ENCODE measurements at regions not wholly inside any gene's neighbourhood (a gene's known extent, or its start where the extent isn't known, plus 50 kb on each side); places are given as distances from the start of the nearest gene placed in this dataset.

DNA sequence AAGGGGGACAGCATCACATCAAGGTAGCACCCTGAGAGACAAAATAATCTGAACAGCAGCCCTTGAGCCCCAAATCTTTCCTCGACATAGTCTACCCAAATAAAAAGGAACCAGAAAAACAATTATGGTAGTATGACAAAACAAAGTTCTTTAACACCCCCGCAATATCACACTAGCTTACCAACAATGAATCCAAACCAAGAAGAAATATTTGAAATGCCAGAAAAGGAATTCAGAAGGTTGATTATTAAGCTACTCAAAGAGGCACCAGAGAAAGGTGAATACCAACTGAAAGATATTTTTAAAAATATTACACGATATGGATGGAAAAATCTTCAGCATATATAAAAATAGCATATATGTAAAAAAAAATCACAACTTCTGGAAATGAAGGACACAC is 252.9 kb upstream of the SLITRK6 start:
- Histone ChIP-seq H4K20me1 (replicated peaks in 1 of 2; ENCODE audit: control insufficient read depth in 1 of 2, insufficient read depth in 2 of 2, low read length in 2 of 2) (no peaks in the 10 kb centered on the region), H2BK120ac (replicated peaks; ENCODE audit: low read depth, low read length) (no peak overlapping the region), H2BK12ac (ENCODE audit: low read depth, low read length) (no peak overlapping the region), H2AK5ac (ENCODE audit: low read depth, low read length) (no peak overlapping the region), H3K27ac (ENCODE audit: low read depth, low read length) (no peak overlapping the region), H3K23ac (ENCODE audit: insufficient read length) (no peak overlapping the region), H3K9me3 (ENCODE audit: insufficient read depth in 2 of 2, low read depth in 1 of 2, low read length in 1 of 2) (no peaks in the 10 kb centered on the region), H3K56ac (replicated peaks; ENCODE audit: insufficient read length, low read depth, low read length) (no peak overlapping the region), H4K8ac (ENCODE audit: extremely low read depth, insufficient read depth, low read length) (no peak overlapping the region), H3K18ac (ENCODE audit: extremely low read depth, low read length) (no peak overlapping the region), H4K5ac (ENCODE audit: insufficient read length, low read depth, low read length) (no peak overlapping the region), H3K23me2 (ENCODE audit: low read depth, low read length) (no peaks in the 10 kb centered on the region), H3K14ac (ENCODE audit: insufficient read length) (no peak overlapping the region), H3K36me3 (ENCODE audit: control insufficient read depth in 2 of 4, insufficient read depth in 4 of 4, low read length in 3 of 4) (no peaks in the 10 kb centered on the region), H4K91ac (replicated peaks; ENCODE audit: insufficient read length, low read length) (no peak overlapping the region), H3K79me1 (ENCODE audit: low read depth, low read length) (no peaks in the 10 kb centered on the region), H3K4ac (replicated peaks; ENCODE audit: insufficient read length, low read depth, low read length) (no peak overlapping the region), H2BK5ac (ENCODE audit: low read depth, low read length) (no peak overlapping the region), H2BK15ac (ENCODE audit: low read length) (no peak overlapping the region), H2AFZ (ENCODE audit: low read length) (no peak overlapping the region), H3K4me3 (ENCODE audit: extremely low read depth in 1 of 4, insufficient read depth in 2 of 4, low read depth in 3 of 4, low read length in 4 of 4) (no peak overlapping the region), H3K4me1 (replicated peaks in 1 of 4; ENCODE audit: control insufficient read depth in 3 of 4, insufficient read depth in 4 of 4, low read length in 3 of 4) (no peaks in the 10 kb centered on the region), H2BK20ac (ENCODE audit: low read length) (no peak overlapping the region), H3K79me2 (ENCODE audit: control insufficient read depth in 1 of 2, insufficient read depth in 2 of 2, low read length in 2 of 2) (no peaks in the 10 kb centered on the region), H3K27me3 (replicated peaks in 1 of 4; ENCODE audit: control insufficient read depth in 3 of 4, extremely low read depth in 1 of 4, insufficient read depth in 3 of 4, low read length in 3 of 4) (no peaks in the 10 kb centered on the region), H3K9ac (replicated peaks in 1 of 4; ENCODE audit: extremely low read depth in 1 of 4, low read depth in 3 of 4, low read length in 3 of 4) (no peak overlapping the region), H3K4me2 (ENCODE audit: insufficient read depth in 1 of 2, low read depth in 2 of 2, low read length in 2 of 2) (no peak overlapping the region)
- ChIA-PET CTCF (ENCODE audit: partially characterized antibody) (no interaction called here), POLR2A (ENCODE audit: partially characterized antibody) (no interaction called here)
- WGBS, 2 experiments (ENCODE audit: extremely low coverage in 1 of 2, insufficient coverage in 1 of 2, insufficient read length in 1 of 2, insufficient replicate concordance in 2 of 2, low coverage in 1 of 2, low lambda C conversion rate in 2 of 2, missing lambda C conversion rate in 1 of 2) = 90% methylated on average over 3 of the region's 3 CpGs; no CpG with 5 or more reads in 1 of the 2 experiments
- no peak for DNase-seq (ENCODE audit: low read depth in 1 of 2, low spot score in 2 of 2)
- FAIRE-seq = no peak
- TF ChIP-seq CHD1 (IDR thresholded peaks at IDR 0.05; ENCODE audit: low read depth, low read length) (no peak), CREB1 (IDR thresholded peaks at IDR 0.05) (no peak), SP4 (IDR thresholded peaks at IDR 0.05; ENCODE audit: low read length) (no peak), TCF12 (IDR thresholded peaks at IDR 0.05; ENCODE audit: low read depth, low read length) (no peak), HDAC2 (IDR thresholded peaks at IDR 0.05; ENCODE audit: borderline replicate concordance in 1 of 2, low read depth in 2 of 2, low read length in 2 of 2) (no peak), POLR2A (IDR thresholded peaks at IDR 0.05; ENCODE audit: control extremely low read depth in 1 of 2, low read depth in 2 of 2, low read length in 2 of 2) (no peak), MAFK (IDR thresholded peaks at IDR 0.05; ENCODE audit: low read depth, low read length) (no peak), RAD21 (IDR thresholded peaks at IDR 0.05 in 1 of 2, conservative IDR thresholded peaks at IDR 0.05 in 1 of 2; ENCODE audit: low read depth in 2 of 2, low read length in 2 of 2) (no peak), SUZ12 (IDR thresholded peaks at IDR 0.05; ENCODE audit: low read length) (no peak)
- TF ChIP-seq, protein P1, sequence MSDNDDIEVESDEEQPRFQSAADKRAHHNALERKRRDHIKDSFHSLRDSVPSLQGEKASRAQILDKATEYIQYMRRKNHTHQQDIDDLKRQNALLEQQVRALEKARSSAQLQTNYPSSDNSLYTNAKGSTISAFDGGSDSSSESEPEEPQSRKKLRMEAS (IDR thresholded peaks at IDR 0.05) = no peak
- TF ChIP-seq, protein P2, sequence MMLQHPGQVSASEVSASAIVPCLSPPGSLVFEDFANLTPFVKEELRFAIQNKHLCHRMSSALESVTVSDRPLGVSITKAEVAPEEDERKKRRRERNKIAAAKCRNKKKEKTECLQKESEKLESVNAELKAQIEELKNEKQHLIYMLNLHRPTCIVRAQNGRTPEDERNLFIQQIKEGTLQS (IDR thresholded peaks at IDR 0.05; ENCODE audit: insufficient read depth, low read depth, low read length) = no peak
- TF ChIP-seq, protein P3, sequence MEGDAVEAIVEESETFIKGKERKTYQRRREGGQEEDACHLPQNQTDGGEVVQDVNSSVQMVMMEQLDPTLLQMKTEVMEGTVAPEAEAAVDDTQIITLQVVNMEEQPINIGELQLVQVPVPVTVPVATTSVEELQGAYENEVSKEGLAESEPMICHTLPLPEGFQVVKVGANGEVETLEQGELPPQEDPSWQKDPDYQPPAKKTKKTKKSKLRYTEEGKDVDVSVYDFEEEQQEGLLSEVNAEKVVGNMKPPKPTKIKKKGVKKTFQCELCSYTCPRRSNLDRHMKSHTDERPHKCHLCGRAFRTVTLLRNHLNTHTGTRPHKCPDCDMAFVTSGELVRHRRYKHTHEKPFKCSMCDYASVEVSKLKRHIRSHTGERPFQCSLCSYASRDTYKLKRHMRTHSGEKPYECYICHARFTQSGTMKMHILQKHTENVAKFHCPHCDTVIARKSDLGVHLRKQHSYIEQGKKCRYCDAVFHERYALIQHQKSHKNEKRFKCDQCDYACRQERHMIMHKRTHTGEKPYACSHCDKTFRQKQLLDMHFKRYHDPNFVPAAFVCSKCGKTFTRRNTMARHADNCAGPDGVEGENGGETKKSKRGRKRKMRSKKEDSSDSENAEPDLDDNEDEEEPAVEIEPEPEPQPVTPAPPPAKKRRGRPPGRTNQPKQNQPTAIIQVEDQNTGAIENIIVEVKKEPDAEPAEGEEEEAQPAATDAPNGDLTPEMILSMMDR (IDR thresholded peaks at IDR 0.05; ENCODE audit: control extremely low read depth in 1 of 3, insufficient read depth in 1 of 3, low read depth in 1 of 3, low read length in 3 of 3) = no peak
